IgD-negative memory B cell (primary cell): ENCODE measurements at regions not wholly inside any gene's neighbourhood (a gene's known extent, or its start where the extent isn't known, plus 50 kb on each side); places are given as distances from the start of the nearest gene placed in this dataset.
"Not testable (repeated sequence)": the region's sequence is repeated elsewhere in the genome, so short reads cannot be mapped to it uniquely, and the experiment has no call there.

Experiments used
- H3K27ac Mint-ChIP-seq, 3 donors: one replicate each; pipeline ENCODE4 v1.8.0; 2020 to 2022; ENCODE audit warnings: mild to moderate bottlenecking in 3 of 3, mixed read lengths in 3 of 3, moderate library complexity in 1 of 3
- H3K27me3 Mint-ChIP-seq: one replicate; pipeline ENCODE4 v1.8.0; 2021; ENCODE audit warnings: mixed read lengths
- H3K36me3 Mint-ChIP-seq: one replicate; pipeline ENCODE4 v1.8.0; 2020; ENCODE audit warnings: mild to moderate bottlenecking, mixed read lengths
- H3K4me1 Mint-ChIP-seq, 3 donors: one replicate each; pipeline ENCODE4 v1.8.0; 2020 to 2022; ENCODE audit warnings: mixed read lengths in 3 of 3, mild to moderate bottlenecking in 1 of 3
- H3K4me3 Mint-ChIP-seq, 4 donors: one replicate each; pipeline ENCODE4 v1.8.0; 2020 to 2022; ENCODE audit warnings: mild to moderate bottlenecking in 4 of 4, mixed read lengths in 4 of 4, moderate library complexity in 3 of 4
- H3K9me3 Mint-ChIP-seq, 3 donors: one replicate each; pipeline ENCODE4 v1.8.0; 2020 to 2021; ENCODE audit warnings: mixed read lengths in 3 of 3, mild to moderate bottlenecking in 1 of 3

GRCh38 chr2:35545301-35545700 lies 810.3 kb upstream of the CRIM1 start:
- Mint-ChIP-seq H3K27me3 (no peaks in the 10 kb centered on the region), H3K9me3 (peaks cover 1 to 4% (median 1%) of the 10 kb centered on the region in 3 donors), H3K27ac (no peak overlapping the region), H3K36me3 (no peaks in the 10 kb centered on the region), H3K4me3 (no peak overlapping the region), H3K4me1 (no peaks in the 10 kb centered on the region)

- Mint-ChIP-seq H3K4me1 (no peaks in the 10 kb centered on the region), H3K9me3 (peaks cover 2 to 7% (median 3%) of the 10 kb centered on the region in 3 donors), H3K36me3 (no peaks in the 10 kb centered on the region), H3K27ac (no peak overlapping the region), H3K27me3 (no peaks in the 10 kb centered on the region), H3K4me3 (no peak overlapping the region)
Measured at GRCh38 chr2:35538796-35539195, 816.8 kb upstream of the CRIM1 start.

GRCh38 chr2:35530615-35531135 lies 824.9 kb upstream of the CRIM1 start:
- Mint-ChIP-seq H3K4me3 (no peak overlapping the region), H3K4me1 (no peaks in the 10 kb centered on the region), H3K36me3 (no peaks in the 10 kb centered on the region), H3K27me3 (no peaks in the 10 kb centered on the region), H3K27ac (no peak overlapping the region), H3K9me3 (peaks cover 0 to 2% (median 1%) of the 10 kb centered on the region in 3 donors)

GRCh38 chr2:35526741-35527140 lies 828.8 kb upstream of the CRIM1 start:
- Mint-ChIP-seq H3K4me3 (no peak overlapping the region), H3K4me1 (no peaks in the 10 kb centered on the region), H3K27ac (no peak overlapping the region), H3K36me3 (no peaks in the 10 kb centered on the region), H3K9me3 (peaks cover 0 to 2% (median 1%) of the 10 kb centered on the region in 3 donors), H3K27me3 (no peaks in the 10 kb centered on the region)

GRCh38 chr2:35522450-35522849 lies 833.1 kb upstream of the CRIM1 start:
- Mint-ChIP-seq H3K36me3 (no peaks in the 10 kb centered on the region), H3K4me1 (no peaks in the 10 kb centered on the region), H3K27me3 (no peaks in the 10 kb centered on the region), H3K4me3 (no peak overlapping the region), H3K9me3 (peaks cover 0 to 9% (median 6%) of the 10 kb centered on the region in 3 donors), H3K27ac (no peak overlapping the region)

GRCh38 chr2:35510636-35511035 lies 844.9 kb upstream of the CRIM1 start:
- H3K9me3 Mint-ChIP-seq, result peaks cover 0 to 17% (median 2%) of the 10 kb centered on the region in 3 donors
- no peak overlapping the region for H3K27ac Mint-ChIP-seq
- H3K36me3 Mint-ChIP-seq, result no peaks in the 10 kb centered on the region
- H3K4me1 Mint-ChIP-seq, result no peaks in the 10 kb centered on the region
- no peaks in the 10 kb centered on the region for H3K27me3 Mint-ChIP-seq
- no peak overlapping the region for H3K4me3 Mint-ChIP-seq

GRCh38 chr2:35508601-35509000 lies 847.0 kb upstream of the CRIM1 start:
- H3K4me3 Mint-ChIP-seq, result no peak overlapping the region
- peaks cover 0 to 14% (median 2%) of the 10 kb centered on the region in 3 donors for H3K9me3 Mint-ChIP-seq
- no peak overlapping the region for H3K27ac Mint-ChIP-seq
- no peaks in the 10 kb centered on the region for H3K36me3 Mint-ChIP-seq
- no peaks in the 10 kb centered on the region for H3K4me1 Mint-ChIP-seq
- no peaks in the 10 kb centered on the region for H3K27me3 Mint-ChIP-seq

GRCh38 chr2:35504419-35504818 lies 851.2 kb upstream of the CRIM1 start:
- H3K27me3 Mint-ChIP-seq, result no peaks in the 10 kb centered on the region
- H3K27ac Mint-ChIP-seq, result no peak overlapping the region
- no peaks in the 10 kb centered on the region for H3K4me1 Mint-ChIP-seq
- peak overlapping the region in 1 of 4 donors; percentile 4 for H3K4me3 Mint-ChIP-seq
- H3K36me3 Mint-ChIP-seq, result no peaks in the 10 kb centered on the region
- H3K9me3 Mint-ChIP-seq, result peaks cover 0 to 7% (median 5%) of the 10 kb centered on the region in 3 donors

GRCh38 chr2:35503738-35504199 lies 851.8 kb upstream of the CRIM1 start:
- peaks cover 0 to 8% (median 3%) of the 10 kb centered on the region in 3 donors for H3K9me3 Mint-ChIP-seq
- no peak overlapping the region for H3K4me3 Mint-ChIP-seq
- no peaks in the 10 kb centered on the region for H3K27me3 Mint-ChIP-seq
- no peaks in the 10 kb centered on the region for H3K36me3 Mint-ChIP-seq
- no peak overlapping the region for H3K27ac Mint-ChIP-seq
- no peaks in the 10 kb centered on the region for H3K4me1 Mint-ChIP-seq

GRCh38 chr2:35503311-35503710 lies 852.3 kb upstream of the CRIM1 start:
- H3K36me3 Mint-ChIP-seq, result no peaks in the 10 kb centered on the region
- H3K4me1 Mint-ChIP-seq, result no peaks in the 10 kb centered on the region
- H3K4me3 Mint-ChIP-seq, result no peak overlapping the region

GRCh38 chr2:35501076-35501475 lies 854.5 kb upstream of the CRIM1 start:
- Mint-ChIP-seq H3K27me3 (no peaks in the 10 kb centered on the region), H3K9me3 (peaks cover 0 to 7% (median 3%) of the 10 kb centered on the region in 3 donors), H3K27ac (no peak overlapping the region), H3K4me3 (no peak overlapping the region), H3K36me3 (no peaks in the 10 kb centered on the region), H3K4me1 (no peaks in the 10 kb centered on the region)

More at GRCh38 chr2:35503311-35503710, 852.3 kb upstream of the CRIM1 start:
- no peaks in the 10 kb centered on the region for H3K27me3 Mint-ChIP-seq
- H3K9me3 Mint-ChIP-seq, result peaks cover 0 to 10% (median 3%) of the 10 kb centered on the region in 3 donors
- no peak overlapping the region for H3K27ac Mint-ChIP-seq

GRCh38 chr2:35496022-35496421 lies 859.6 kb upstream of the CRIM1 start:
- Mint-ChIP-seq H3K27me3 (no peaks in the 10 kb centered on the region), H3K9me3 (peaks cover 0 to 7% (median 7%) of the 10 kb centered on the region in 3 donors), H3K36me3 (peaks cover 2% of the 10 kb centered on the region), H3K27ac (no peak overlapping the region), H3K4me3 (no peak overlapping the region), H3K4me1 (no peaks in the 10 kb centered on the region)

GRCh38 chr2:35495182-35495581 lies 860.4 kb upstream of the CRIM1 start:
- no peaks in the 10 kb centered on the region for H3K4me1 Mint-ChIP-seq
- no peaks in the 10 kb centered on the region for H3K27me3 Mint-ChIP-seq
- no peak overlapping the region for H3K4me3 Mint-ChIP-seq
- H3K9me3 Mint-ChIP-seq, result peaks cover 0 to 7% (median 7%) of the 10 kb centered on the region in 3 donors
- no peak overlapping the region for H3K27ac Mint-ChIP-seq
- H3K36me3 Mint-ChIP-seq, result peaks cover 2% of the 10 kb centered on the region

- not testable (repeated sequence) for H3K36me3 Mint-ChIP-seq, H3K4me1 Mint-ChIP-seq, H3K27ac Mint-ChIP-seq, H3K27me3 Mint-ChIP-seq, H3K4me3 Mint-ChIP-seq
- H3K9me3 Mint-ChIP-seq, result peaks cover 4 to 17% (median 10%) of the 10 kb centered on the region in 3 donors
Measured at GRCh38 chr2:35478121-35478520, 877.5 kb upstream of the CRIM1 start.

GRCh38 chr2:35468245-35468644 lies 887.3 kb upstream of the CRIM1 start:
- H3K36me3 Mint-ChIP-seq, result no peaks in the 10 kb centered on the region
- H3K9me3 Mint-ChIP-seq, result peaks cover 0 to 7% (median 0%) of the 10 kb centered on the region in 3 donors
- H3K27me3 Mint-ChIP-seq, result peaks cover 2% of the 10 kb centered on the region
- H3K27ac Mint-ChIP-seq, result no peak overlapping the region
- H3K4me3 Mint-ChIP-seq, result no peak overlapping the region
- no peaks in the 10 kb centered on the region for H3K4me1 Mint-ChIP-seq

- Mint-ChIP-seq H3K4me3 (no peak overlapping the region), H3K4me1 (no peaks in the 10 kb centered on the region)
Measured at GRCh38 chr2:35463805-35464596, 891.6 kb upstream of the CRIM1 start.

More at GRCh38 chr2:35463805-35464596, 891.6 kb upstream of the CRIM1 start:
- Mint-ChIP-seq H3K36me3 (no peaks in the 10 kb centered on the region), H3K27ac (peak overlapping the region in 1 of 3 donors; percentile 36), H3K27me3 (no peaks in the 10 kb centered on the region), H3K9me3 (peaks cover 0 to 7% (median 0%) of the 10 kb centered on the region in 3 donors)
